Liver (tissue), 8 donors: ENCODE measurements at regions not wholly inside any gene's neighbourhood (a gene's known extent, or its start where the extent isn't known, plus 50 kb on each side); places are given as distances from the start of the nearest gene placed in this dataset.

ENCODE experiments used
- DNase-seq: peaks from one replicate; pipeline ENCODE4 v3.0.0-alpha.2; 2017; ENCODE audit warnings: low spot score
- H3K27ac ChIP-seq, 2 donors: one replicate each; pipeline ENCODE4 v1.7.0; 2013; ENCODE audit warnings: inconsistent platforms in 2 of 2, low read length in 2 of 2, control low read depth in 1 of 2, low read depth in 1 of 2, mild to moderate bottlenecking in 1 of 2
- H3K27me3 ChIP-seq, 4 donors: one replicate each; pipeline versions ENCODE4 v1.6.1 to v1.7.0; 2013; ENCODE audit warnings: low read length in 3 of 4, inconsistent platforms in 1 of 4, mild to moderate bottlenecking in 1 of 4, moderate library complexity in 1 of 4; ENCODE audit not compliant: control insufficient read depth in 4 of 4, insufficient read depth in 4 of 4
- H3K36me3 ChIP-seq, 4 donors: one replicate each; pipeline versions ENCODE4 v1.6.1 to v1.7.0; 2013; ENCODE audit warnings: low read length in 3 of 4, mild to moderate bottlenecking in 3 of 4, low read depth in 1 of 4, moderate library complexity in 1 of 4; ENCODE audit not compliant: control insufficient read depth in 4 of 4, insufficient read depth in 3 of 4
- H3K4me1 ChIP-seq, 4 donors: one replicate each; pipeline versions ENCODE4 v1.6.1 to v1.7.0; 2013; ENCODE audit warnings: low read length in 3 of 4, mild to moderate bottlenecking in 3 of 4, moderate library complexity in 1 of 4; ENCODE audit not compliant: control insufficient read depth in 4 of 4, insufficient read depth in 4 of 4
- H3K4me3 ChIP-seq, 3 donors: one replicate each; pipeline versions ENCODE4 v1.6.1 to v1.7.0; 2013; ENCODE audit warnings: low read length in 3 of 3, control low read depth in 1 of 3, low read depth in 1 of 3, mild to moderate bottlenecking in 1 of 3
- H3K9ac ChIP-seq, 2 donors: one replicate each; pipeline ENCODE4 v1.7.0; 2013; ENCODE audit warnings: low read length in 2 of 2, mild to moderate bottlenecking in 2 of 2, moderate library complexity in 2 of 2, control low read depth in 1 of 2, low read depth in 1 of 2
- H3K9me3 ChIP-seq, 4 donors: one replicate each; pipeline versions ENCODE4 v1.6.1 to v1.7.0; 2013; ENCODE audit warnings: low read length in 3 of 4; ENCODE audit not compliant: control insufficient read depth in 4 of 4
- CTCF ChIP-seq: fragments of 150-350 bp; IDR thresholded peaks from 2 replicates; pipeline ENCODE4 v1.5.1; 2017; ENCODE audit warnings: improper control_type of control experiment, low read depth, low read length; ENCODE audit not compliant: missing input control
- EGR1 ChIP-seq, 2 donors: IDR thresholded peaks; 2 replicates each; pipeline ENCODE4 v1.6.1; 2016 to 2018; ENCODE audit warnings: antibody characterized with exemption in 2 of 2, low read depth in 2 of 2
- FOXA2 ChIP-seq: IDR thresholded peaks from 2 replicates; pipeline ENCODE4 v1.6.1; 2016; ENCODE audit warnings: antibody characterized with exemption
- GABPA ChIP-seq, 2 donors: IDR thresholded peaks in 1 of 2; conservative IDR thresholded peaks in 1 of 2; 2 replicates each; pipeline ENCODE4 v1.6.1; 2016; ENCODE audit warnings: antibody characterized with exemption in 2 of 2, mild to moderate bottlenecking in 1 of 2, moderate library complexity in 1 of 2
- HNF4A ChIP-seq, 2 donors: conservative IDR thresholded peaks; 2 replicates each; pipeline ENCODE4 v1.6.1; 2016; ENCODE audit warnings: antibody characterized with exemption in 2 of 2, mild to moderate bottlenecking in 2 of 2
- HNF4G ChIP-seq: IDR thresholded peaks from 2 replicates; pipeline ENCODE4 v1.6.1; 2016; ENCODE audit warnings: antibody characterized with exemption
- NR2F2 ChIP-seq: IDR thresholded peaks from 2 replicates; pipeline ENCODE4 v1.6.1; 2016; ENCODE audit warnings: antibody characterized with exemption
- RAD21 ChIP-seq, 2 donors: IDR thresholded peaks; 2 replicates each; pipeline ENCODE4 v1.6.1; 2016; ENCODE audit warnings: antibody characterized with exemption in 2 of 2, mild to moderate bottlenecking in 2 of 2
- RXRA ChIP-seq, 2 donors: IDR thresholded peaks; 2 replicates each; pipeline ENCODE4 v1.6.1; 2017 to 2018; ENCODE audit warnings: antibody characterized with exemption in 2 of 2, mild to moderate bottlenecking in 1 of 2
- SP1 ChIP-seq: IDR thresholded peaks from 2 replicates; pipeline ENCODE4 v1.6.1; 2018; ENCODE audit warnings: antibody characterized with exemption, mild to moderate bottlenecking
- TAF1 ChIP-seq: conservative IDR thresholded peaks from 2 replicates; pipeline ENCODE4 v1.6.1; 2016; ENCODE audit warnings: antibody characterized with exemption, mild to moderate bottlenecking
- YY1 ChIP-seq: IDR thresholded peaks from 2 replicates; pipeline ENCODE4 v1.6.1; 2016; ENCODE audit warnings: antibody characterized with exemption, mild to moderate bottlenecking
- WGBS: extraction: QIAGEN DNeasy Blood & Tissue Kit; methylation state at CpG from one replicate; pipeline ENCODE4 v1.1.7; 2013; 5-methylcytosine and 5-hydroxymethylcytosine counted together
- TF ChIP-seq, protein P1 (sequence below): IDR thresholded peaks from 2 replicates; pipeline ENCODE4 v1.6.1; 2016; ENCODE audit warnings: antibody characterized with exemption
- TF ChIP-seq, protein P2 (sequence below): IDR thresholded peaks from 2 replicates; pipeline ENCODE4 v1.6.1; 2016; ENCODE audit warnings: antibody characterized with exemption, mild to moderate bottlenecking
- TF ChIP-seq, protein P3 (sequence below): IDR thresholded peaks from 2 replicates; pipeline ENCODE4 v1.6.1; 2016; ENCODE audit warnings: antibody characterized with exemption
- donor health status: healthy.
- donor health status: healthy.
- donor health status: healthy.
- donor health status: healthy.
- donor health status: healthy.

DNA sequence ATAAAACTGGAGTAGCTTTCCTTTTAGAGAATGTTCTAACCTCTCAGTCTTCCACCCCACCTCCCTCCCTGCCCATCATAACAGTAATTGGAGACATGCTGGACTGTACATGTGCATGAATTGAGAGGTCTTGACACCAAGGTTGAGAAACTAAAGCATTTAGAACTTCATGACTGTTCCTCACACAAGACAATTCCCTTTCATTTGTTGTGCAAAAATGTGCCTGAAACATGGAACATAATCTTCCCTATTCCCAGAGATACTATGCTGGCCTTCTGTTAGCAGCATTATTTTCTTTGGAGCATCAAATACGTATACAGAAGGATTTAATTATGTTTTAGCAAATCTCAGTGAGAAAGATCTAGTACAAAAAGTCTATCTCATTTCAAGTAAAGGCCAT, 97.5 kb upstream of the KCNE2 start:
- TF ChIP-seq, protein P1, sequence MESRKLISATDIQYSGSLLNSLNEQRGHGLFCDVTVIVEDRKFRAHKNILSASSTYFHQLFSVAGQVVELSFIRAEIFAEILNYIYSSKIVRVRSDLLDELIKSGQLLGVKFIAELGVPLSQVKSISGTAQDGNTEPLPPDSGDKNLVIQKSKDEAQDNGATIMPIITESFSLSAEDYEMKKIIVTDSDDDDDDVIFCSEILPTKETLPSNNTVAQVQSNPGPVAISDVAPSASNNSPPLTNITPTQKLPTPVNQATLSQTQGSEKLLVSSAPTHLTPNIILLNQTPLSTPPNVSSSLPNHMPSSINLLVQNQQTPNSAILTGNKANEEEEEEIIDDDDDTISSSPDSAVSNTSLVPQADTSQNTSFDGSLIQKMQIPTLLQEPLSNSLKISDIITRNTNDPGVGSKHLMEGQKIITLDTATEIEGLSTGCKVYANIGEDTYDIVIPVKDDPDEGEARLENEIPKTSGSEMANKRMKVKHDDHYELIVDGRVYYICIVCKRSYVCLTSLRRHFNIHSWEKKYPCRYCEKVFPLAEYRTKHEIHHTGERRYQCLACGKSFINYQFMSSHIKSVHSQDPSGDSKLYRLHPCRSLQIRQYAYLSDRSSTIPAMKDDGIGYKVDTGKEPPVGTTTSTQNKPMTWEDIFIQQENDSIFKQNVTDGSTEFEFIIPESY, result no peak
- TF ChIP-seq SP1, result no peak
- TF ChIP-seq RXRA (IDR thresholded peaks at IDR 0.05), result no peak
- TF ChIP-seq, protein P2, sequence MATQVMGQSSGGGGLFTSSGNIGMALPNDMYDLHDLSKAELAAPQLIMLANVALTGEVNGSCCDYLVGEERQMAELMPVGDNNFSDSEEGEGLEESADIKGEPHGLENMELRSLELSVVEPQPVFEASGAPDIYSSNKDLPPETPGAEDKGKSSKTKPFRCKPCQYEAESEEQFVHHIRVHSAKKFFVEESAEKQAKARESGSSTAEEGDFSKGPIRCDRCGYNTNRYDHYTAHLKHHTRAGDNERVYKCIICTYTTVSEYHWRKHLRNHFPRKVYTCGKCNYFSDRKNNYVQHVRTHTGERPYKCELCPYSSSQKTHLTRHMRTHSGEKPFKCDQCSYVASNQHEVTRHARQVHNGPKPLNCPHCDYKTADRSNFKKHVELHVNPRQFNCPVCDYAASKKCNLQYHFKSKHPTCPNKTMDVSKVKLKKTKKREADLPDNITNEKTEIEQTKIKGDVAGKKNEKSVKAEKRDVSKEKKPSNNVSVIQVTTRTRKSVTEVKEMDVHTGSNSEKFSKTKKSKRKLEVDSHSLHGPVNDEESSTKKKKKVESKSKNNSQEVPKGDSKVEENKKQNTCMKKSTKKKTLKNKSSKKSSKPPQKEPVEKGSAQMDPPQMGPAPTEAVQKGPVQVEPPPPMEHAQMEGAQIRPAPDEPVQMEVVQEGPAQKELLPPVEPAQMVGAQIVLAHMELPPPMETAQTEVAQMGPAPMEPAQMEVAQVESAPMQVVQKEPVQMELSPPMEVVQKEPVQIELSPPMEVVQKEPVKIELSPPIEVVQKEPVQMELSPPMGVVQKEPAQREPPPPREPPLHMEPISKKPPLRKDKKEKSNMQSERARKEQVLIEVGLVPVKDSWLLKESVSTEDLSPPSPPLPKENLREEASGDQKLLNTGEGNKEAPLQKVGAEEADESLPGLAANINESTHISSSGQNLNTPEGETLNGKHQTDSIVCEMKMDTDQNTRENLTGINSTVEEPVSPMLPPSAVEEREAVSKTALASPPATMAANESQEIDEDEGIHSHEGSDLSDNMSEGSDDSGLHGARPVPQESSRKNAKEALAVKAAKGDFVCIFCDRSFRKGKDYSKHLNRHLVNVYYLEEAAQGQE, result no peak
- TF ChIP-seq HNF4A (conservative IDR thresholded peaks at IDR 0.05), result no peak
- TF ChIP-seq, protein P3, sequence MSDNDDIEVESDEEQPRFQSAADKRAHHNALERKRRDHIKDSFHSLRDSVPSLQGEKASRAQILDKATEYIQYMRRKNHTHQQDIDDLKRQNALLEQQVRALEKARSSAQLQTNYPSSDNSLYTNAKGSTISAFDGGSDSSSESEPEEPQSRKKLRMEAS, result no peak
- no peak for TF ChIP-seq CTCF
- TF ChIP-seq TAF1, result no peak
- H3K9me3 ChIP-seq, result no peaks in the 10 kb centered on the region
- 91% methylated on average over 1 of the region's 1 CpG for WGBS
- DNase-seq, result no peak
- no peaks in the 10 kb centered on the region for H3K36me3 ChIP-seq
- H3K4me1 ChIP-seq, result peaks cover 0 to 6% (median 0%) of the 10 kb centered on the region in 4 donors
- no peak overlapping the region for H3K9ac ChIP-seq
- no peak overlapping the region for H3K4me3 ChIP-seq
- no peaks in the 10 kb centered on the region for H3K27me3 ChIP-seq
- H3K27ac ChIP-seq, result no peak overlapping the region

GRCh38 chr21:34268493-34268892, 95.3 kb upstream of the KCNE2 start:
- 76% methylated on average over 8 of the region's 8 CpGs for WGBS

More at GRCh38 chr21:34268493-34268892, 95.3 kb upstream of the KCNE2 start:
- no peak overlapping the region for H3K4me3 ChIP-seq
- no peaks in the 10 kb centered on the region for H3K4me1 ChIP-seq
- TF ChIP-seq, protein P3, result no peak
- no peak for TF ChIP-seq RAD21 (IDR thresholded peaks at IDR 0.05)
- no peak for TF ChIP-seq SP1
- no peak for TF ChIP-seq HNF4G
- TF ChIP-seq NR2F2, result no peak
- no peak for TF ChIP-seq YY1
- TF ChIP-seq FOXA2, result no peak
- no peak for TF ChIP-seq GABPA (IDR thresholded peaks at IDR 0.05 in 1 of 2, conservative IDR thresholded peaks at IDR 0.05 in 1 of 2)
- no peak for TF ChIP-seq EGR1 (IDR thresholded peaks at IDR 0.05; ENCODE audit: low read depth in 2 of 2)
- TF ChIP-seq HNF4A (conservative IDR thresholded peaks at IDR 0.05), result no peak
- TF ChIP-seq TAF1, result no peak
- TF ChIP-seq, protein P1, result no peak
- no peak for DNase-seq
- H3K9me3 ChIP-seq, result no peaks in the 10 kb centered on the region
- H3K36me3 ChIP-seq, result no peaks in the 10 kb centered on the region
- no peak overlapping the region for H3K27ac ChIP-seq
- no peak overlapping the region for H3K9ac ChIP-seq
- H3K27me3 ChIP-seq, result no peaks in the 10 kb centered on the region
